Pulmonary artery endothelial cell (primary cell): ENCODE measurements at regions not wholly inside any gene's neighbourhood (a gene's known extent, or its start where the extent isn't known, plus 50 kb on each side); places are given as distances from the start of the nearest gene placed in this dataset.
"Not testable (repeated sequence)": the region's sequence is repeated elsewhere in the genome, so short reads cannot be mapped to it uniquely, and the experiment has no call there.

Experiments
- DNase-seq: peaks from one replicate; pipeline ENCODE4 v3.0.0-alpha.2; 2011; ENCODE audit warnings: low read depth, low spot score

DNA sequence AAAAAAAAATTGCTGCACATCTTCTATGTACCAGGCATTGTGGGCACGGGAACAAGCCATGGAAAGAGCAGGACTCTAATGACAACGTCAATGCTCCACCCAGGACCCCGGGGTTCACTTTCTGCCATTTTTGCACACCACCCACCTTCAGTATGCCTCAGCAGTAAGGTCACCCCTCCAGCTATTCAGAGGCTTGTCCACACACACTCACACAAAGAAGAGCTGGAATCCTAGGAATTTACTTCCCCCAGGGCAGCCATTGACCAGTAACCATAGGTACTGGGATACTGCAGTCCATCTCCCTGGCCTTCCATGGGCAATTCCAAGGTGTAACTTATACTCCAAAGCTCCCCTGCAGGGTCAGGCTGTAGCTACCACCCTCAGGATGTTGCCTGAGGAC, 170.8 kb downstream of the SUCLG1 start:
- DNase-seq: no peak

DNA sequence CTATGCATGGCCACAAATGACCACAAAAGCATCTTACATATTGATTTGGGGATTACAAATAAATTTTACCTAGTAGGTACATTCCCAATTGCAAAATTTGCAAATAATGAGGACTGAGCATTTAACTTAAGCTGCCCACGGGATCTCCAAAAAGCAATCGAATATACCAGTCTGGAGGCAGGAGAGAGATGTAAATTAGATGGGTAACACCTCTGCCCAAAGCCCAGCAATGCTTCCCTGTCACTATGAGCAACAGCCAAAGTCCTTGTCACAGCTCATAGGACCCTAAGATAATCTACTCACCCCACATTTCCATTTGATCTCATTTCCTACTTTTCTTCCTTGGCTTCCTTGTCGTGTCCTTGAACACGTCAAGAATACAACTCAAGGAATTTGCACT, 172.2 kb downstream of the SUCLG1 start:
- DNase-seq: no peak

DNA sequence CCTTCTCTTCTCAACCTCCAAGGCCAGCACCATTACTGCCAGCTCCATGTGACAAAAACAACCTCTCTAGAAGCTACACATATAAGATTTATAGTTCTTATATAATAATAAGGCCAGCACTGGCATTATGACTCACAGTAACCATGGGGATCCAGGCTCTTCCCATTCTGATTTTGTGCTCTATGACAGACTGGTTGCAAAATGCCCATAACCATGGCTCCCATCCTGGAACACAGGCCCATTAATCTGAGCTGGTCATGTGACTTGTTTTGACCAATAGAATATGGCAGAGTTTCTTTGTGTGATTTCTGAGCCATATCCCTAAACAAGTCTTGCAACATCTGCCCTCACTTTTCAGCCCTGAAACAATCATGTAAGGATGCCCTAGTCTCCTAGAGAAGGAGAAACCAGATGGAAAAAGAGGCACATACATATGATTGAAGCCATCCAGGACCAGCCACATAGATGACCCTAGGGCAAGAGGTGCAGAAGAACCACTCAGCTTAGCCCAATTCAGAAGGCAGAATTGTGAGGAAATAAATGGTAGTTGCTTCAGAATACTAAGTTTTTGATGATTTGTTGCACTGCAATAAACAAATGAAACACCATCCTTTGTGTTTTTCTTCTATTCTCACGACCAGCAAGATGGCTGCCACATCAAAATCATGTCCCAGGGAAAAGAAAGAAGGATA, 173.9 kb downstream of the SUCLG1 start:
- DNase-seq: no peak

- DNase-seq: no peak
These were observed 175.6 kb downstream of the SUCLG1 start for GRCh38 chr2:84283506-84283905.

- no peak for DNase-seq
These were observed 177.6 kb downstream of the SUCLG1 start for GRCh38 chr2:84281510-84281909.

GRCh38 chr2:84280873-84281272, 178.2 kb downstream of the SUCLG1 start:
- no peak for DNase-seq

DNA sequence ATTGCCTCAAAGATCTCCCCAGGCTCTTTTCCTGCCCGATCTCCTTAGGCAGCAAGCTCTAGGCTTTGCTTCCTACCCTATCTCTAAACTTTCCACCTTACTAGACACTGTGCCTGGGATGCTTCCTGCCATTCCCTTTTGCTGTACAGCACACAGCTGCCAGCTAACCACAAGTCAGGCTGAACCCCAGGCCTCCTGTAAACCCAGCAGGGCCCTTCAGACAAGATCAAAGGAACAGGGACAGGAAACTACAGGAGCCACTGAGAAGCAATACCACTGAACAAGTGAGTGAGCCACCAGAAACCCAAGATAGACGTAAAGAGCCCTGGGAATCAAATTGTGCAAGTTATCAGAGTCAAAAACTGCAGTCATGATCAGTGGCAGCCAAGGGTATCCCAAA, 180.7 kb downstream of the SUCLG1 start:
- no peak for DNase-seq

GRCh38 chr2:84276590-84277255, 182.4 kb downstream of the SUCLG1 start:
- DNase-seq: no peak

DNA sequence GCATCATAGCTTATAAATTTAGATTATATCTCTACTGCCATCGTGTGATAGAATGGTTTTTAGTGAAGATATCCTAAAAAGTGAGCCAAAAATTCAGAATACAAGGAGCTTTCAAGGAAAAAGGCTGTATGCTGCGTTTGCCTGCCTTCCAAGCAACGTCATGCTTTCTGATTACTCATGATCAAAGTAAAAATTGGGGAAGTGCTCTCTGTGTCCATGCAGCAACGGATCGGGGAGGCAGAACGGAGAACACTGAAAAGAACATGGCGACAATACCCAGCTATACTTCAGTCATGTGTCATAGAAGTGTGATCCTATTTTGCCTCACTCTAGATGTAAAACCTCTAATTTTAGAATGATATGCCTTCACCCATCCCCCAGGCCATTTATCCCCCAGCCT, 185.7 kb downstream of the SUCLG1 start:
- DNase-seq: no peak

- no peak for DNase-seq
These were observed 187.1 kb downstream of the SUCLG1 start for GRCh38 chr2:84271977-84272376.

- DNase-seq: no peak
These were observed 201.2 kb downstream of the SUCLG1 start for GRCh38 chr2:84257831-84258230.

DNA sequence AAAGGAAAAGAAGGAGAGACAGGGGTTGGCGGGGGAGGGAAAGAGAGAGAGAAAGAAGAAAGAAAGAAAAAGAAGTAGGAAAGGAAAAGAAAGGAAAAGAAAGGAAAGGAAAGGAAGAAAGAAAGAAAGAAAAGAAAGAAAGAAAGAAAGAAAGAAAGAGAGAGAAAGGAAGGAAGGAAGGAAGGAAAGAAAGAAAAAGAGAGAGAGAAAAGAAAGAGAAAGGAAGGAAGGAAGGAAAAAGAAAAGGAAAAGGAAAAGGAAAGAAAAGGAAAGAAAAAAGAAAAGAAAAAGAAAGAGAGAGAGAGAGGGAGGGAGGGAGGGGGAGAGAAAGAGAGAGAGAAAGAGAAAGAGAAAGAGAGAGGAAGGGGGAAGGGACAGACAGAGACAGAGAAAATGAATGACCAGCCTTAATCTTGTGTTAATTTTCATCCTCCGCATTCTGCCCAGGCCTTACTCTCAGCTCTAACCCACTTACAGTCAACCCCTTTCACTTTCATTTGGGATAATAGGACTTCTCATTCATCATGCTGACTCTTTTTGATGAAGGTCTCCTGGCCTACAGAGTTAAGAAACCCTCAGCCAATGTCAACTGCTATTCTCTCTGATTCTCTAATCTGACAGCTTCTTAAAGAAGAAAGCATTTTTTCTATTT, 207.3 kb downstream of the SUCLG1 start:
- no peak for DNase-seq

GRCh38 chr2:84249140-84249539, 209.9 kb downstream of the SUCLG1 start:
- DNase-seq: no peak

DNA sequence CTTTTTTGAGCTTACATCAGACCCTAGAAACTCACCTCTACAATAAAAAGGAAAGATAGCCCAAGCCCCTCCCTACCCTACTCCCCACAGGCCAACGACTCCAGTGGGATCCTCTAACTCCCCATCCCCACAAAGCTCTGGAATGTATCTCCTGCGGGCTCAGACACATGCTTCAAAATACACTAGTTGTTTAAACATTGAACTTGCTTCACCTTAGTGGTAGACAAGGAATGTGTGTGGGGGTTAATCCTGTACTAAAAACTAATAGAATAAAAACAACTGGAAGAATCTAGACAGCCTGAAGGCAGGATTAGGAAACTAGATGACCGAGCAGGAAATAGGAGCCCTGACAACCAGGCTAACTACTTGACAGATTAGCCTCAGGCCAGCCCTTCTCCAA, 211.5 kb downstream of the SUCLG1 start:
- DNase-seq: no peak

DNA sequence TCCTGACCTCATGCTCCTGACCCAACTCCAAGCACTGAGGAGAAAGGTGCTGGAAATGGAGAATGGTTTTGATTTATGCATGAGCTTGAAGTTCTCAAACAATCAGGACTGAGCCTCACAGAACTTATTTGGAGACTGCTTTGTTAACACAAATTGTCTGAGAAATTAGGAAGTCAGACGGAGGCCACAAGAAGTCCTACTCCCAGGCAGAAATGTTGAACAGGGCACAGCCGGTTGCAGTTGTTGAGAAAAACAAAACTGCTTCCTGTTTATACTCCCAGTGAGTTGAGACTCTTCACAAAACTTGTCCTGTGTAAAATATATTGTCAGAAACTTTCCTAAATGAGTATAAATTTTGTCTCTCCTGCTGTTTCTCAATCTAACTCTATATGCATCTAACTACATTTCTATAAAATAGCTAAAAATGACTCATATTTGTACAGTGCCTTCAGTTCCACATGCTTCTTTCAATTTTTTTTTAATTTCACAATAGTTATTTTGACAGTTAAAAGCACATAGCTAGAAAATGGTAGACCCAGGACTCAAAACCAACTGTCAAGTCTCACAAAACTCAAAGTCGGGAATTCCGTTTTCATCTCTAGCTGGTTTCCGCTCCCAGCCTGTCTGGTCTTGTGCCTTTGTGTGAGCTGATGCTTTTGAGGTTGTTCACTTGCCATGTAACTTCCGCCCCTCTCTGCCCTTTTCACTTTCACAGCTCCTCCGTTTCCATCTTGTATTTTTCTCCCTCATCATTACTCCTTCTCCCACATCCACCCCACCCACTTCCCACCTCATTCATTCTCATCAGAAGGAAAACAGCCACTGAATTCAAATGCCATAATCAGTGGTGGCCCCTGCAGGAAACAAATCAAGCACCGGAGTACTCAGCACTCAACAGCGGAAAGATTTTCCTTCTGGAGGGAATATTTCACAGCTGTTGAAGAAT, 215.0 kb downstream of the SUCLG1 start:
- DNase-seq: no peak

DNA sequence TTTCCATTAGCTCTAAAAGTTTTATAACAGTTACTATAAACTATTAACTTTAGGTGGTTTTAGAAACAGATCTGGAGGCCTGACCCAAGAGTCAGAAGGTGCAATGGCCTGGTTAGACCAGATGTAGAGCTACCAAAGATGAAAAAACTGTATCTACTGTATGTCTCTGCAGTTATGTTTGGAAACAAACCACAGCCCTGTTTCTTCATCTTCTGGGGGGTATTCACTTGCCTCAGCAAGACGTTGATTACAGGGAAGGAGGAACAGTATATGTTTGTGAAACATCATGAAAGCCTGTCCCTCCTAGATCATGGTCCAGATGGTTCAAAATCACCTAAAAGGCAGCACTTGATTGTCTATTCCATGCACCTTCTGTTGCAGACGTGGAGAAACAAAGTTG, 220.2 kb downstream of the SUCLG1 start:
- no peak for DNase-seq

DNA sequence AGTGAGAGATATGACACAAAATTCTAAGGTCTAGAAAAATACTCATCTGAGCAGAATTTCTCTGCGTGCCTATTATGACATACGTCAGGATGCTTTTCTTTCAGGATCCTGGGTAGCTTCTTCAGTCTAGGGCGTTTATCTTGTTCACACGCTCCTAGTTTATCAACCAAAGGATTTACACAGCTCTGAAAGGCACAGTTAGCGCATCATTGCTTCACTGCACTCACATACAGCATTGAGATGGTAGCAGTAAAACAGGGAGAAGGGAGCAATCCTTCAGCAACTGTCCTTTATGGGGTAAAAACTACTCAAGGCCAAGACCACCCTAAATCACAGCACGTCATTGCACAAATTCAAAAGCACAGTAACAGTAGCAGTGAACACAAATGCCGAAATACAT, 222.8 kb downstream of the SUCLG1 start:
- no peak for DNase-seq

DNA sequence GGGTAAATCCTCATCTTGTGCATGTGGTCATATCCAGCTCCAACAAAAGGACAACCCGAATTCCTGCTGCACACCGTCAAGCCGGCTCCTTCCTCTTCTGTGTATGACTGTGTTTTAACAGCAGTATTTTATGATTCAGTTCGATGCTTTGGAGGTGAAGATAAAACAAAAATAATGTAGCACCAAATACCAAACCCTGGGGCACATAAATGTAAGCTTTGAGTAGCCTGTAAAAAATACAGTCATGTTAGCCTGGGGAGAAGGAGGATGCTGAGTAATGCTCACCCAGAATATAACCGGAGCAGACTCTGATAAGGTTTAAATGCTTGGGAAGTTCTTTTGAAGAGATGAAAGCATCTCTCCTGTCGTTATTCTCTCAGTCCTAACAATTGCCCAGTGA, 225.0 kb downstream of the SUCLG1 start:
- no peak for DNase-seq

DNA sequence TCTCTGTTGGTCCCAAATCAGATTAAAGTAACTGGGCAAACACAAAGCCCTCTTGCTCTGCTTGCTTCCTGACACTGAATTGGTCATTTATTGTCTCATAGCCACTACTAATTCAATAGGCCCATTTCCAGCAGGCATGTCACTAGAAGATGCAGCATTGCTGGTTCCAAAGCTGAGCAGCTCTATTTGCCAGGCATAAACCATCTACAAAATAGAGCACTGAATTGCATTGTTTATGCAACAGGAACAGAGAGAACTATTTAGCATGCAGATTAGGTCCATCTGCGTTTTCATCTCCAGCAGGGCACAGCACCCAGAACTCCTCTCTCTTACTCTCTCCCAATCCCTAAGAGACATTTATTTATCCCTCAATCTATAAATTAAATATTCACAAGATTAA, 227.6 kb downstream of the SUCLG1 start:
- DNase-seq: no peak

- DNase-seq: no peak
These were observed 235.0 kb downstream of the SUCLG1 start for GRCh38 chr2:84224121-84224520.

GRCh38 chr2:84223191-84223590, 235.9 kb downstream of the SUCLG1 start:
- no peak for DNase-seq

- DNase-seq: not testable (repeated sequence)
These were observed 238.0 kb downstream of the SUCLG1 start for GRCh38 chr2:84221102-84221501.
